ENCODE measurements at regions not wholly inside any gene's neighbourhood (a gene's known extent, or its start where the extent isn't known, plus 50 kb on each side); places are given as distances from the start of the nearest gene placed in this dataset.

- TF ChIP-seq POLR2AphosphoS5 (IDR thresholded peaks at IDR 0.05; ENCODE audit: low read depth, low read length) (no peak), EZH2 (IDR thresholded peaks at IDR 0.05; ENCODE audit: low read depth, low read length, severe bottlenecking) (no peak)
Measured at GRCh38 chrX:139200793-139201192, 329.7 kb upstream of the F9 start.
